ENCODE measurements at regions not wholly inside any gene's neighbourhood (a gene's known extent, or its start where the extent isn't known, plus 50 kb on each side); places are given as distances from the start of the nearest gene placed in this dataset.
"Not testable (repeated sequence)": the region's sequence is repeated elsewhere in the genome, so short reads cannot be mapped to it uniquely, and the experiment has no call there.

GRCh38 chr12:124222368-124223245, 72.3 kb upstream of the RFLNA start:
- H2AFZ ChIP-seq: no peak overlapping the region
- no peaks in the 10 kb centered on the region for H3K9me3 ChIP-seq (ENCODE audit: control insufficient read depth, low read length)
- H3K4me3 ChIP-seq (ENCODE audit: low read depth, low read length): no peak overlapping the region
- no peaks in the 10 kb centered on the region for H3K79me2 ChIP-seq
- H3K4me1 ChIP-seq: no peaks in the 10 kb centered on the region
- no peak overlapping the region for H3K27ac ChIP-seq
- no peak overlapping the region for H3K4me2 ChIP-seq (ENCODE audit: low read length)
- TF ChIP-seq CTCF (IDR thresholded peaks at IDR 0.05): no peak
- H3K27me3 ChIP-seq (ENCODE audit: control insufficient read depth, insufficient read depth, low read length): no peaks in the 10 kb centered on the region
- no peak overlapping the region for H3K9ac ChIP-seq
- H3K36me3 ChIP-seq (ENCODE audit: control insufficient read depth, insufficient read depth, low read length): no peaks in the 10 kb centered on the region

GRCh38 chr12:124223733-124224138, 71.2 kb upstream of the RFLNA start:
- H3K4me3 ChIP-seq (ENCODE audit: low read depth, low read length); H3K27ac ChIP-seq; H3K27me3 ChIP-seq (ENCODE audit: control insufficient read depth, insufficient read depth, low read length); H3K4me1 ChIP-seq; H3K9ac ChIP-seq; H2AFZ ChIP-seq; H3K9me3 ChIP-seq (ENCODE audit: control insufficient read depth, low read length); H3K4me2 ChIP-seq (ENCODE audit: low read length); H3K36me3 ChIP-seq (ENCODE audit: control insufficient read depth, insufficient read depth, low read length); H3K79me2 ChIP-seq: not testable (repeated sequence)

GRCh38 chr12:124224535-124225110, 70.3 kb upstream of the RFLNA start:
- no peak overlapping the region for H2AFZ ChIP-seq
- H3K79me2 ChIP-seq: no peaks in the 10 kb centered on the region
- H3K4me3 ChIP-seq (ENCODE audit: low read depth, low read length): no peak overlapping the region
- no peak for TF ChIP-seq CTCF (IDR thresholded peaks at IDR 0.05)
- H3K9ac ChIP-seq: no peak overlapping the region
- no peaks in the 10 kb centered on the region for H3K36me3 ChIP-seq (ENCODE audit: control insufficient read depth, insufficient read depth, low read length)
- H3K27me3 ChIP-seq (ENCODE audit: control insufficient read depth, insufficient read depth, low read length): no peaks in the 10 kb centered on the region
- no peaks in the 10 kb centered on the region for H3K4me1 ChIP-seq
- H3K4me2 ChIP-seq (ENCODE audit: low read length): no peak overlapping the region
- no peak overlapping the region for H3K27ac ChIP-seq
- no peaks in the 10 kb centered on the region for H3K9me3 ChIP-seq (ENCODE audit: control insufficient read depth, low read length)

GRCh38 chr12:124225730-124226129, 69.2 kb upstream of the RFLNA start:
- no peaks in the 10 kb centered on the region for H3K9me3 ChIP-seq (ENCODE audit: control insufficient read depth, low read length)
- H3K4me2 ChIP-seq (ENCODE audit: low read length): no peak overlapping the region
- H3K27me3 ChIP-seq (ENCODE audit: control insufficient read depth, insufficient read depth, low read length): no peaks in the 10 kb centered on the region
- no peak overlapping the region for H3K9ac ChIP-seq
- H2AFZ ChIP-seq: no peak overlapping the region
- H3K4me3 ChIP-seq (ENCODE audit: low read depth, low read length): no peak overlapping the region
- no peak for TF ChIP-seq CTCF (IDR thresholded peaks at IDR 0.05)
- no peaks in the 10 kb centered on the region for H3K36me3 ChIP-seq (ENCODE audit: control insufficient read depth, insufficient read depth, low read length)
- H3K79me2 ChIP-seq: no peaks in the 10 kb centered on the region
- no peak overlapping the region for H3K27ac ChIP-seq
- H3K4me1 ChIP-seq: no peaks in the 10 kb centered on the region

- no peak for TF ChIP-seq CTCF (IDR thresholded peaks at IDR 0.05)
- Histone ChIP-seq H3K4me1 (no peaks in the 10 kb centered on the region), H3K27ac (no peak overlapping the region), H3K4me3 (ENCODE audit: low read depth, low read length) (no peak overlapping the region), H3K9me3 (ENCODE audit: control insufficient read depth, low read length) (no peaks in the 10 kb centered on the region), H3K79me2 (no peaks in the 10 kb centered on the region), H3K27me3 (ENCODE audit: control insufficient read depth, insufficient read depth, low read length) (no peaks in the 10 kb centered on the region), H3K36me3 (ENCODE audit: control insufficient read depth, insufficient read depth, low read length) (no peaks in the 10 kb centered on the region), H3K4me2 (ENCODE audit: low read length) (no peak overlapping the region), H3K9ac (no peak overlapping the region), H2AFZ (no peak overlapping the region)
Observed at GRCh38 chr12:124227951-124228711, 66.8 kb upstream of the RFLNA start.

Measured in parathyroid adenoma (tissue), 2 donors.